Kidney epithelial cell (primary cell): ENCODE measurements at regions not wholly inside any gene's neighbourhood (a gene's known extent, or its start where the extent isn't known, plus 50 kb on each side); places are given as distances from the start of the nearest gene placed in this dataset.

Source experiments
- DNase-seq: peaks from one replicate; pipeline ENCODE4 v3.0.0-alpha.2; 2010; ENCODE audit warnings: low read depth
- H3K27me3 ChIP-seq: 2 replicates; pipeline ENCODE4 v1.6.0; 2011; ENCODE audit warnings: low read length; ENCODE audit not compliant: control insufficient read depth, insufficient read depth
- H3K36me3 ChIP-seq: 2 replicates; pipeline ENCODE4 v1.5.1; 2011; ENCODE audit warnings: low read length; ENCODE audit not compliant: control insufficient read depth, insufficient read depth
- H3K4me3 ChIP-seq: 2 replicates; pipeline ENCODE4 v1.5.1; 2011; ENCODE audit warnings: low read depth, mild to moderate bottlenecking, control low read depth, low read length
- TF ChIP-seq, protein P1 (sequence below): IDR thresholded peaks from 2 replicates; pipeline ENCODE4 v1.5.1; 2011; ENCODE audit warnings: mild to moderate bottlenecking, moderate library complexity, low read length, control low read depth, inconsistent platforms; ENCODE audit not compliant: insufficient read depth, poor library complexity, severe bottlenecking

- TF ChIP-seq, protein P1, sequence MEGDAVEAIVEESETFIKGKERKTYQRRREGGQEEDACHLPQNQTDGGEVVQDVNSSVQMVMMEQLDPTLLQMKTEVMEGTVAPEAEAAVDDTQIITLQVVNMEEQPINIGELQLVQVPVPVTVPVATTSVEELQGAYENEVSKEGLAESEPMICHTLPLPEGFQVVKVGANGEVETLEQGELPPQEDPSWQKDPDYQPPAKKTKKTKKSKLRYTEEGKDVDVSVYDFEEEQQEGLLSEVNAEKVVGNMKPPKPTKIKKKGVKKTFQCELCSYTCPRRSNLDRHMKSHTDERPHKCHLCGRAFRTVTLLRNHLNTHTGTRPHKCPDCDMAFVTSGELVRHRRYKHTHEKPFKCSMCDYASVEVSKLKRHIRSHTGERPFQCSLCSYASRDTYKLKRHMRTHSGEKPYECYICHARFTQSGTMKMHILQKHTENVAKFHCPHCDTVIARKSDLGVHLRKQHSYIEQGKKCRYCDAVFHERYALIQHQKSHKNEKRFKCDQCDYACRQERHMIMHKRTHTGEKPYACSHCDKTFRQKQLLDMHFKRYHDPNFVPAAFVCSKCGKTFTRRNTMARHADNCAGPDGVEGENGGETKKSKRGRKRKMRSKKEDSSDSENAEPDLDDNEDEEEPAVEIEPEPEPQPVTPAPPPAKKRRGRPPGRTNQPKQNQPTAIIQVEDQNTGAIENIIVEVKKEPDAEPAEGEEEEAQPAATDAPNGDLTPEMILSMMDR = no peak
Measured at GRCh38 chr14:100424504-100425428, 101.6 kb downstream of the SLC25A47 start.

GRCh38 chr14:100425429-100425827 is 102.3 kb downstream of the SLC25A47 start:
- no peak overlapping the region for H3K4me3 ChIP-seq
- TF ChIP-seq, protein P1 = no peak
- no peaks in the 10 kb centered on the region for H3K36me3 ChIP-seq
- no peak for DNase-seq
- no peaks in the 10 kb centered on the region for H3K27me3 ChIP-seq

More at GRCh38 chr14:100424504-100425428, 101.6 kb downstream of the SLC25A47 start:
- no peaks in the 10 kb centered on the region for H3K27me3 ChIP-seq
- no peak overlapping the region for H3K4me3 ChIP-seq
- no peaks in the 10 kb centered on the region for H3K36me3 ChIP-seq
- DNase-seq = no peak

DNA sequence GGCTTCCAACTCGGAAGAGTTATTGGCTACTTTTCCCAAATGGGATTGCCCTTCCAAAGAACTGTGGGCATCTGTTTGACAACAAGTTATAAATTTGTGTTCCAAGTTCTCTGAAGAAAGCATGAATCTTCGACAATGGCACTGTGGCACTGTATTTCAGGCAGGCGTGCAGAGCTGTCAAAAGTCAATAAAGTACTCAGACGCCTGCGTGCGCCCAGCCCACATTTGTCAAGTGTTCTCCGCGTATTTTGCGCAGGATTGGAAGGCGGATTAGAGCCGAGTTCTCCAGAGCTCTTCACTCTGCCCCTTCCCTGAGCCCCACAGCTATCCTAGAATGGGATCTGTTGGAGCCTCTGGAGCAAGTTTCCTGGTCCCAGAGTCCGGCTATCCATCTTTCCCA is 103.2 kb downstream of the SLC25A47 start:
- TF ChIP-seq, protein P1 = no peak
- DNase-seq = no peak
- Histone ChIP-seq H3K4me3 (no peak overlapping the region), H3K36me3 (no peaks in the 10 kb centered on the region), H3K27me3 (no peaks in the 10 kb centered on the region)

DNA sequence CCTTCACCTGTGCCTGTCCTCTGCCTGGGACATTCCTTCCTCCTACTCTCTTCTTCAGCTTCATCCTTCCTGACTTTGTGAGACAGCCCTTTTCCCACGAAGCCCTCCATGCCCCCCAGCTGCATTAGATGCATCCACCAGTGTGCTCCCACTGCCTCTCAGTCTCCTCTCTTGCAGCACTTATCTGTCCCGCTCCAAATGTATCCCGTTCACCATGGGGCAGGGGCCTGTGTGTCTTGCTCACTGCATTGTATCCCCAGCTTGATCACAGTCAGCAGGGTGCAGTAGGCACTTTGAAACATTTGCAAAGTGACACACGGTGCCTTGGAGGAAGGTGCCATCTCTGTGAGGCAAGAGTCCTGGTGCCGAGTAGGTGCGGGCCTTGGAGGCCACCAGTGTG is 104.0 kb downstream of the SLC25A47 start:
- no peak for DNase-seq
- TF ChIP-seq, protein P1 = no peak
- H3K27me3 ChIP-seq = no peaks in the 10 kb centered on the region
- no peaks in the 10 kb centered on the region for H3K36me3 ChIP-seq
- no peak overlapping the region for H3K4me3 ChIP-seq

- no peak for DNase-seq
- H3K36me3 ChIP-seq = no peaks in the 10 kb centered on the region
- TF ChIP-seq, protein P1 = no peak
Measured at GRCh38 chr14:100428727-100429126, 105.6 kb downstream of the SLC25A47 start.

GRCh38 chr14:100429537-100429936 is 106.4 kb downstream of the SLC25A47 start:
- DNase-seq = no peak
- TF ChIP-seq, protein P1 = no peak
- H3K4me3 ChIP-seq = no peak overlapping the region

More at GRCh38 chr14:100428727-100429126, 105.6 kb downstream of the SLC25A47 start:
- H3K4me3 ChIP-seq = no peak overlapping the region
- no peaks in the 10 kb centered on the region for H3K27me3 ChIP-seq

More at GRCh38 chr14:100429537-100429936, 106.4 kb downstream of the SLC25A47 start:
- H3K27me3 ChIP-seq = no peaks in the 10 kb centered on the region
- no peaks in the 10 kb centered on the region for H3K36me3 ChIP-seq
